GM13976 (cell line): ENCODE measurements at regions not wholly inside any gene's neighbourhood (a gene's known extent, or its start where the extent isn't known, plus 50 kb on each side); places are given as distances from the start of the nearest gene placed in this dataset.

ENCODE experiments used
- DNase-seq: peaks from one replicate; pipeline ENCODE4 v3.0.0; 2012; ENCODE audit warnings: low spot score
- in situ Hi-C: fragments of 300-500 bp; cut with MboI; formaldehyde crosslinking; loops from one replicate; pipeline ENCODE4 v1.12.0; 2022; ENCODE audit warnings: low sequenced_read_pairs, mixed read lengths, inconsistent platforms; ENCODE audit not compliant: unreplicated experiment
- TF ChIP-seq, protein P1 (sequence below): IDR thresholded peaks from 2 replicates; pipeline ENCODE4 v1.5.1; 2012; ENCODE audit warnings: borderline replicate concordance, mild to moderate bottlenecking; ENCODE audit not compliant: insufficient read depth; ENCODE audit errors: extremely low read depth, missing control alignments, control extremely low read depth

DNA sequence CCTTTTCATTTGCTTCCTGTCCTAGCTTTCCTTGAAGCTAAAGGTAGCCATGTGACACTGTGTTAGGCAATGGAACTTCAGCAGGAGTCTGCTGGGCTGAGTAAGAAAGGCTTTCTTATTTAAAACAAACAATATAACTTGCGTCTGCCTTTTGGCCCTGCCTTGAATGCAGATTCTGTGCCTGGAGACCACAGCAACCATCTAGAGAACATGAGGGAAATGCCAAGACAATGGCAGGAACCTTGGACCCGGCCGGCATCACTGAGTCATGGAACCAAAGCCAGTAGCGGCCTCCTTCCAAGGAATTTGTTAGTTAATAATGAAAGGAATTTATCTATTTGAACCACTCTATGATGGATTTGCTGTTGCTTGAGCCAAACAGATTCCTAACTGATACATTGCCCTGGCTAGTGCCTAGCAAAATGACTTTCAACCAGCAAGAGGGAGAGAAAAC, 207.5 kb upstream of the EPHA4 start:
- TF ChIP-seq, protein P1, sequence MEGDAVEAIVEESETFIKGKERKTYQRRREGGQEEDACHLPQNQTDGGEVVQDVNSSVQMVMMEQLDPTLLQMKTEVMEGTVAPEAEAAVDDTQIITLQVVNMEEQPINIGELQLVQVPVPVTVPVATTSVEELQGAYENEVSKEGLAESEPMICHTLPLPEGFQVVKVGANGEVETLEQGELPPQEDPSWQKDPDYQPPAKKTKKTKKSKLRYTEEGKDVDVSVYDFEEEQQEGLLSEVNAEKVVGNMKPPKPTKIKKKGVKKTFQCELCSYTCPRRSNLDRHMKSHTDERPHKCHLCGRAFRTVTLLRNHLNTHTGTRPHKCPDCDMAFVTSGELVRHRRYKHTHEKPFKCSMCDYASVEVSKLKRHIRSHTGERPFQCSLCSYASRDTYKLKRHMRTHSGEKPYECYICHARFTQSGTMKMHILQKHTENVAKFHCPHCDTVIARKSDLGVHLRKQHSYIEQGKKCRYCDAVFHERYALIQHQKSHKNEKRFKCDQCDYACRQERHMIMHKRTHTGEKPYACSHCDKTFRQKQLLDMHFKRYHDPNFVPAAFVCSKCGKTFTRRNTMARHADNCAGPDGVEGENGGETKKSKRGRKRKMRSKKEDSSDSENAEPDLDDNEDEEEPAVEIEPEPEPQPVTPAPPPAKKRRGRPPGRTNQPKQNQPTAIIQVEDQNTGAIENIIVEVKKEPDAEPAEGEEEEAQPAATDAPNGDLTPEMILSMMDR, result no peak

DNA sequence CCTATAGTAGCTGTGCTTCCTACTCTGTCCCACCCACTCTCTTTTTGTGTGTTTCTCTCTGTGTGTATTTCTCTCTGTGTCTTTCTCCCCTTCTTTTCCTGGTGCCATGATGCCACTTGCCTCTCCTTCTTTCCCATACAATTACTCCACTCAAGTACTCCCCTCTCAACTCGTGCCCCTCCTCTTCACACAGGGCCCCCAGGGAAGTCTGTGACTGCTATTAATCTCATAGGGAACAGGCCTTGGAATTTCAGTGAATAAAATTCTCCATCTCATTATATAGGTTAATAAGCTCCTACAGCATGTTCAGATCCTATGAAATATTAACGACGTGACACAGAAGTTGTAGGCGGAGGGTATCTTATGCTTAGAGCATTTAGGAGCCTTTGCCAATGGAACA, 205.9 kb upstream of the EPHA4 start:
- in situ Hi-C loops, result no loop called here
- TF ChIP-seq, protein P1, result no peak
- no peak for DNase-seq

More for the DNA sequence above, 207.5 kb upstream of the EPHA4 start:
- in situ Hi-C loops, result no loop called here
- no peak for DNase-seq

DNA sequence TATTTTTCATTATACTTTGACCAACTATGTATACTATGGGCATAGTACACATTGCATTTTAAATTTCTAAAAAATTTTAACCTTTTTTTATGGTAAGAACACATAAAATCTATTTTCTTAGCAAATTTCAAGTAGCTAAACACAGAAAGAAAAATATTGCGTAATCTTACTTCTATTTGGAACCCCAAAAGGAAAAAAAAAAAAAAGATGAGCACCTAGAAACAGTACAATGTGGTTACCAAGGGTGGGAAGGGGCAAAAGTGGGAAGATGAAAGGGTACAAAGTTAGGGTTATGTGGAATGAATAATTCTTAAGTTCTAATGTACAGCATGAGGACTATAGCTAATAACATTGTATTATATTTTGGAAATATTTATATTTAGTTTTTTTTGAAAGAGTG, 205.0 kb upstream of the EPHA4 start:
- in situ Hi-C loops, result no loop called here
- DNase-seq, result no peak
- TF ChIP-seq, protein P1, result no peak

DNA sequence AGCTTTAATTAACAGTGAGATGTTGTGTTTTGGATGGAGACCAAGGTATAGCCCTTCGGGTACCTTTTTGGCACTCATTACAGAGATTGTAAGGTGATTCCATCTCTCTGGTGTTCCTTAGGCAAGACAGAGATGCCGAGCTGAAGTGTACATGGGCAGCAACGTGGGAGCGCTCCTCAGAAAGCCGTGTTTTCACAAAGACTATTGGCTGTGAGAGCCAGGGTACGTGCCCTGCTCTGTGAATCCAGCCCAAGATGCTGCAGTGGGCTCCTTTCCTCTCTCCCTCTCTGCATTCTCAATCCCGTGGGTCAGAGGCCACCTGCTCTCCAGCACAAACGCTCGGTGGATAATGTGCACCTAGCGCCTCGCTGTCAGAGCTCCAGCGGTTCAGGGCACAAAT, 203.0 kb upstream of the EPHA4 start:
- in situ Hi-C loops, result no loop called here
- no peak for DNase-seq
- TF ChIP-seq, protein P1, result no peak

DNA sequence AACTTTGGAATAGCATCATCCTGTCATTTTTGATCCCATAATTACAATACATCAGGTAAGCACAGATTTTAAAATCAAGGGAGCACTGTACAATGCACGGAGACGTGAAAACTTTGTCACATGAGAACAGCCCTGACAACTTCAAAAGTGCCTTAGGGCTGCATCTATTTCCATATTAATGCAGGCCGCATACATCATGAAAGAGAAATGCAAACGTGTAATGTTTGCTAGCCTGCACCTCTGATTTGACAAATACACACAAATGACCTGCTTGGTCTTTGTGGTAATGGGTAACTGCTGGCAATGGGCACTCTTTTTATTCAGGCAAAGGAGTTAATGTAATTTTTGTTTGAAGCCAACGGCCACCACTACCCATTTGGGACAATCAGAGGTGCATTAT, 202.0 kb upstream of the EPHA4 start:
- in situ Hi-C loops, result no loop called here
- DNase-seq, result no peak
- TF ChIP-seq, protein P1, result no peak

DNA sequence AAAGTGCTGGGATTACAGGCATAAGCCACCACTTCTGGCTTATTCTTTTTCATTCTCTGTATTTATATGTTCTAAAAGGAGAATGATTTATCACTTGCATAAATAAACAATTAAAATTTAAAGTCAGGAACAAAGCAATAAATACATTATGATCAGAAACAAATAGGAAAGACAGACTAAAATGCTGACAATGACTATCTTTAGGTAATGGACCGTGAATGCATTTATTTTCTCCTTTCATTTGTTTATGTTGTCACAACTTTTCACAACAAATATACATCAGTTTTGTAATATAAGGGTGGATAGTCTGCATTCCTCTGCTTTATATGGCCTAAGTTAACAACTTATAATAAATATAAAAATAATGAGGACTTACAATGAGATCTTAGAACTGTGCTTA, 199.2 kb upstream of the EPHA4 start:
- in situ Hi-C loops, result no loop called here
- TF ChIP-seq, protein P1, result no peak
- DNase-seq, result no peak
